ENCODE measurements at regions not wholly inside any gene's neighbourhood (a gene's known extent, or its start where the extent isn't known, plus 50 kb on each side); places are given as distances from the start of the nearest gene placed in this dataset.

DNA sequence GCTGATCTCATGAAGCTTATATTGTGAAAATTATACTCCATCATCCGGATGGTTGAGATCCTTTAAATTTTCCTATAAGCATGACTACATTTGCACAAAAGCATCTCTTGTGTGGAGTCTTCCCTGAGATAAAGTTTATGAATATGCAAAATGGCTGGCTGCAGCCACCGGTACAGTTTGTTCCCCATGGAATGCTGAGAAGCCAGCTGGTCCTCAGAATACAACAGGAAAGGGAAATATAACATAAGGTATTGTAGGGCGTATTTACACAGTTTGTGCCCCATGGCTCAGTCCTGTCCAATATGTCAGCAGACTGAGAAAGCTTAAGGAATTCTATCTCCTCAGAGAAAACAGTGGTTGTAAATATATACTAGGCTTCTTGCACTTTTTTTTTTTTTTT, 468.6 kb downstream of the CNTN6 start:
- Histone ChIP-seq H3K9me3 (replicated peaks; ENCODE audit: control insufficient read depth, insufficient read depth, low read depth, low read length) (peaks cover 2% of the 10 kb centered on the region), H3K4me3 (no peak overlapping the region), H4K20me1 (replicated peaks; ENCODE audit: control insufficient read depth, insufficient read depth, low read length) (no peaks in the 10 kb centered on the region), H3K79me2 (ENCODE audit: control insufficient read depth, insufficient read depth, low read length) (no peaks in the 10 kb centered on the region), H3K9me1 (ENCODE audit: control insufficient read depth, insufficient read depth, low read length) (no peaks in the 10 kb centered on the region), H3K4me1 (replicated peaks in 1 of 2; ENCODE audit: control insufficient read depth in 2 of 2, insufficient read depth in 2 of 2, low read length in 2 of 2) (no peaks in the 10 kb centered on the region), H3K36me3 (ENCODE audit: control insufficient read depth, insufficient read depth, low read length) (no peaks in the 10 kb centered on the region), H2AFZ (ENCODE audit: low read depth, low read length) (no peak overlapping the region), H3K4me2 (ENCODE audit: insufficient read depth, low read length) (no peak overlapping the region), H3K27ac (ENCODE audit: extremely low read depth, low read depth, low read length) (no peak overlapping the region), H3K27me3 (ENCODE audit: control insufficient read depth in 2 of 2, insufficient read depth in 2 of 2, low read length in 2 of 2) (no peaks in the 10 kb centered on the region), H3K9ac (ENCODE audit: insufficient read depth in 1 of 2, low read depth in 2 of 2, low read length in 2 of 2) (no peak overlapping the region)
- intact Hi-C loops (cut with micrococcal nuclease) (no loop called here), in situ Hi-C loops (cut with MboI) (no loop called here)
- ATAC-seq (no peak), FAIRE-seq (no peak), DNase-seq (ENCODE audit: extremely low read depth in 1 of 4, low spot score in 3 of 4) (no peak)
- ChIA-PET CTCF (ENCODE audit: low intra/inter-chr PET ratio) (no interaction called here), POLR2A (no interaction called here)
- BruUV-seq (replicated peaks) = no TSS peak
- TF ChIP-seq MCM2 (IDR thresholded peaks at IDR 0.05; ENCODE audit: low read depth) = no peak
- TF ChIP-seq ZNF644 (tag; IDR thresholded peaks at IDR 0.05; ENCODE audit: low read depth) = no peak
- TF ChIP-seq SETDB1 (IDR thresholded peaks at IDR 0.05; ENCODE audit: low read length) = no peak
- no peak for TF ChIP-seq HLTF (IDR thresholded peaks at IDR 0.05)
- WGBS (ENCODE audit: insufficient coverage, low coverage, missing lambda C conversion rate) = 0% methylated on average over 3 of the region's 3 CpGs

DNA sequence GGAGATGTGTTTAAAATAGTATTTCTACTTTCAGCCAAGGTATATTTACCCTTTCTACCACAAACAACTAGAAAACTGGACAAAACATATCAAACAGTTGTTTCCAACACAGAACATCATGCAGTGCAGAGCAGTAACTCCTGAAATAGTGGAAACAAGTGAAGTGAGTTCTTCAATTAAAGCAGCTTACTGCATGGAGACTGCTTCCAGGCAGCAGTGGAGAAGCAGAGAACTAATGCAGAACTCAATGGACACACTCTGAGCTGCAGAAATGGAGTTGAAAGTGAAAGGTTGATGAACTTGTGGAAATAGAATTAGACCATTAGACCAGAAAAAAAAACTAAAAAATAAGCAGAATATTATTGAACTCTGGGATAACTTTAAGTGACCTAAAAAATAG, 478.9 kb downstream of the CNTN6 start:
- intact Hi-C loops (cut with micrococcal nuclease) (no loop called here), in situ Hi-C loops (cut with MboI) (no loop called here)
- POLR2A ChIA-PET = no interaction called here
- H3K4me1 ChIP-seq (replicated peaks in 1 of 2; ENCODE audit: control insufficient read depth in 2 of 2, insufficient read depth in 2 of 2, low read length in 2 of 2) = no peaks in the 10 kb centered on the region
- DNase-seq (ENCODE audit: extremely low read depth in 1 of 4, low spot score in 3 of 4) (no peak), FAIRE-seq (no peak), ATAC-seq (no peak)
- H3K9ac ChIP-seq (ENCODE audit: insufficient read depth in 1 of 2, low read depth in 2 of 2, low read length in 2 of 2) = no peak overlapping the region
- no peaks in the 10 kb centered on the region; the same call in 1 of the 2 replicates for H3K9me3 ChIP-seq (replicated peaks; ENCODE audit: control insufficient read depth, insufficient read depth, low read depth, low read length)
- H2AFZ ChIP-seq (ENCODE audit: low read depth, low read length) = no peak overlapping the region
- H3K27ac ChIP-seq (ENCODE audit: extremely low read depth, low read depth, low read length) = no peak overlapping the region
- TF ChIP-seq FOXK2 (conservative IDR thresholded peaks at IDR 0.05 in 1 of 2, IDR thresholded peaks at IDR 0.05 in 1 of 2; ENCODE audit: low read depth in 2 of 2) = no peak
- TF ChIP-seq, protein P1, sequence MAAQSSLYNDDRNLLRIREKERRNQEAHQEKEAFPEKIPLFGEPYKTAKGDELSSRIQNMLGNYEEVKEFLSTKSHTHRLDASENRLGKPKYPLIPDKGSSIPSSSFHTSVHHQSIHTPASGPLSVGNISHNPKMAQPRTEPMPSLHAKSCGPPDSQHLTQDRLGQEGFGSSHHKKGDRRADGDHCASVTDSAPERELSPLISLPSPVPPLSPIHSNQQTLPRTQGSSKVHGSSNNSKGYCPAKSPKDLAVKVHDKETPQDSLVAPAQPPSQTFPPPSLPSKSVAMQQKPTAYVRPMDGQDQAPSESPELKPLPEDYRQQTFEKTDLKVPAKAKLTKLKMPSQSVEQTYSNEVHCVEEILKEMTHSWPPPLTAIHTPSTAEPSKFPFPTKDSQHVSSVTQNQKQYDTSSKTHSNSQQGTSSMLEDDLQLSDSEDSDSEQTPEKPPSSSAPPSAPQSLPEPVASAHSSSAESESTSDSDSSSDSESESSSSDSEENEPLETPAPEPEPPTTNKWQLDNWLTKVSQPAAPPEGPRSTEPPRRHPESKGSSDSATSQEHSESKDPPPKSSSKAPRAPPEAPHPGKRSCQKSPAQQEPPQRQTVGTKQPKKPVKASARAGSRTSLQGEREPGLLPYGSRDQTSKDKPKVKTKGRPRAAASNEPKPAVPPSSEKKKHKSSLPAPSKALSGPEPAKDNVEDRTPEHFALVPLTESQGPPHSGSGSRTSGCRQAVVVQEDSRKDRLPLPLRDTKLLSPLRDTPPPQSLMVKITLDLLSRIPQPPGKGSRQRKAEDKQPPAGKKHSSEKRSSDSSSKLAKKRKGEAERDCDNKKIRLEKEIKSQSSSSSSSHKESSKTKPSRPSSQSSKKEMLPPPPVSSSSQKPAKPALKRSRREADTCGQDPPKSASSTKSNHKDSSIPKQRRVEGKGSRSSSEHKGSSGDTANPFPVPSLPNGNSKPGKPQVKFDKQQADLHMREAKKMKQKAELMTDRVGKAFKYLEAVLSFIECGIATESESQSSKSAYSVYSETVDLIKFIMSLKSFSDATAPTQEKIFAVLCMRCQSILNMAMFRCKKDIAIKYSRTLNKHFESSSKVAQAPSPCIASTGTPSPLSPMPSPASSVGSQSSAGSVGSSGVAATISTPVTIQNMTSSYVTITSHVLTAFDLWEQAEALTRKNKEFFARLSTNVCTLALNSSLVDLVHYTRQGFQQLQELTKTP (IDR thresholded peaks at IDR 0.05; ENCODE audit: low read depth in 1 of 2, partially characterized antibody in 2 of 2) = no peak
- TF ChIP-seq, protein P2, sequence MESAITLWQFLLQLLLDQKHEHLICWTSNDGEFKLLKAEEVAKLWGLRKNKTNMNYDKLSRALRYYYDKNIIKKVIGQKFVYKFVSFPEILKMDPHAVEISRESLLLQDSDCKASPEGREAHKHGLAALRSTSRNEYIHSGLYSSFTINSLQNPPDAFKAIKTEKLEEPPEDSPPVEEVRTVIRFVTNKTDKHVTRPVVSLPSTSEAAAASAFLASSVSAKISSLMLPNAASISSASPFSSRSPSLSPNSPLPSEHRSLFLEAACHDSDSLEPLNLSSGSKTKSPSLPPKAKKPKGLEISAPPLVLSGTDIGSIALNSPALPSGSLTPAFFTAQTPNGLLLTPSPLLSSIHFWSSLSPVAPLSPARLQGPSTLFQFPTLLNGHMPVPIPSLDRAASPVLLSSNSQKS (CRISPR knock-in tag; IDR thresholded peaks at IDR 0.05) = no peak
- no peak overlapping the region for H3K4me2 ChIP-seq (ENCODE audit: insufficient read depth, low read length)
- no peaks in the 10 kb centered on the region for H3K36me3 ChIP-seq (ENCODE audit: control insufficient read depth, insufficient read depth, low read length)
- H4K20me1 ChIP-seq (replicated peaks; ENCODE audit: control insufficient read depth, insufficient read depth, low read length) = no peaks in the 10 kb centered on the region
- H3K9me1 ChIP-seq (ENCODE audit: control insufficient read depth, insufficient read depth, low read length) = no peaks in the 10 kb centered on the region
- no peaks in the 10 kb centered on the region for H3K79me2 ChIP-seq (ENCODE audit: control insufficient read depth, insufficient read depth, low read length)
- H3K4me3 ChIP-seq = no peak overlapping the region
- CTCF ChIA-PET (ENCODE audit: low intra/inter-chr PET ratio) = no interaction called here
- H3K27me3 ChIP-seq (ENCODE audit: control insufficient read depth in 2 of 2, insufficient read depth in 2 of 2, low read length in 2 of 2) = no peaks in the 10 kb centered on the region
- BruUV-seq (replicated peaks) = no TSS peak
